Osteoblast (primary cell): ENCODE measurements at regions not wholly inside any gene's neighbourhood (a gene's known extent, or its start where the extent isn't known, plus 50 kb on each side); places are given as distances from the start of the nearest gene placed in this dataset.

Experiments
- DNase-seq: peaks from one replicate; pipeline ENCODE4 v3.0.0; 2011; ENCODE audit warnings: low spot score, mixed read lengths; ENCODE audit not compliant: insufficient read length; ENCODE audit errors: missing footprints
- H2AFZ ChIP-seq: 2 replicates; pipeline ENCODE4 v1.6.0; 2011; ENCODE audit warnings: mild to moderate bottlenecking, low read length
- H3K27ac ChIP-seq: 2 replicates; pipeline ENCODE4 v1.5.1; 2011; ENCODE audit warnings: mild to moderate bottlenecking, low read depth, low read length, moderate library complexity
- H3K27me3 ChIP-seq: 2 replicates; pipeline ENCODE4 v1.6.0; 2012; ENCODE audit warnings: mild to moderate bottlenecking, control low read depth, inconsistent platforms, low read length, moderate library complexity; ENCODE audit not compliant: insufficient read depth
- H3K36me3 ChIP-seq: 2 replicates; pipeline ENCODE4 v1.5.1; 2011; ENCODE audit warnings: mild to moderate bottlenecking, low read length, control low read depth, moderate library complexity; ENCODE audit not compliant: insufficient read depth
- H3K4me1 ChIP-seq: 2 replicates; pipeline ENCODE4 v1.5.1; 2011; ENCODE audit warnings: mild to moderate bottlenecking, low read length, control low read depth, moderate library complexity; ENCODE audit not compliant: insufficient read depth
- H3K4me2 ChIP-seq: 2 replicates; pipeline ENCODE4 v1.6.0; 2011; ENCODE audit warnings: mild to moderate bottlenecking, low read length; ENCODE audit not compliant: insufficient read depth
- H3K4me3 ChIP-seq: fragments of 200-600 bp; sonication (generic); 3 replicates; pipeline ENCODE4 v1.5.1; 2012; ENCODE audit warnings: mild to moderate bottlenecking, low read length, inconsistent platforms; ENCODE audit not compliant: insufficient read depth
- H3K79me2 ChIP-seq: 2 replicates; pipeline ENCODE4 v1.6.0; 2012; ENCODE audit warnings: mild to moderate bottlenecking, low read length, control low read depth, inconsistent platforms; ENCODE audit not compliant: insufficient read depth
- H3K9me3 ChIP-seq: 2 replicates; pipeline ENCODE4 v1.5.1; 2011; ENCODE audit warnings: low read depth, low read length, control low read depth
- H4K20me1 ChIP-seq: 2 replicates; pipeline ENCODE4 v1.6.0; 2012; ENCODE audit warnings: mild to moderate bottlenecking, low read length, control low read depth; ENCODE audit not compliant: insufficient read depth
- TF ChIP-seq, protein P1 (sequence below): IDR thresholded peaks from 2 replicates; pipeline ENCODE4 v1.5.1; 2011; ENCODE audit warnings: mild to moderate bottlenecking, low read depth, low read length, moderate library complexity; ENCODE audit errors: extremely low read depth

DNA sequence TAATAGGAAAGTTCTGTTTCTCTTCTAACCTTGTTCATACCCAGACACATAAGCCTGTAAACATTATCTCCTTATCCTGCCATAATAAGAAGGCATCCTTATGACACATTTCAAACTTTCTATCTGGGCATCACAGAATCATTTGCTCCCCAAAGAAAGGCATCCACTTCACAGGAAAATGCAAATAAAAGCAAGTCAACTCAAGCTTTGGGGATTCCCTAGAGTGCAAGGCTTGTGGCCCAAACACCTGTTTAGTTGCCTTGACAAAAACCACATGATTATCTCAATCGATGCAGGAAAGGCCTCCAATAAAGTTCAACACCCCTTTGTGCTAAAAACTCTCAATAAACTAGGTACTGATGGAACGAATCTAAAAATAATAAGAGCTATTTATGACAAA, 195.7 kb upstream of the GALNT5 start:
- Histone ChIP-seq H3K36me3 (no peaks in the 10 kb centered on the region), H3K4me3 (no peak overlapping the region), H3K4me1 (no peaks in the 10 kb centered on the region), H4K20me1 (no peaks in the 10 kb centered on the region), H3K27ac (no peak overlapping the region), H3K27me3 (no peaks in the 10 kb centered on the region), H3K9me3 (no peaks in the 10 kb centered on the region), H2AFZ (no peak overlapping the region), H3K79me2 (no peaks in the 10 kb centered on the region), H3K4me2 (no peak overlapping the region)
- DNase-seq: no peak
- TF ChIP-seq, protein P1, sequence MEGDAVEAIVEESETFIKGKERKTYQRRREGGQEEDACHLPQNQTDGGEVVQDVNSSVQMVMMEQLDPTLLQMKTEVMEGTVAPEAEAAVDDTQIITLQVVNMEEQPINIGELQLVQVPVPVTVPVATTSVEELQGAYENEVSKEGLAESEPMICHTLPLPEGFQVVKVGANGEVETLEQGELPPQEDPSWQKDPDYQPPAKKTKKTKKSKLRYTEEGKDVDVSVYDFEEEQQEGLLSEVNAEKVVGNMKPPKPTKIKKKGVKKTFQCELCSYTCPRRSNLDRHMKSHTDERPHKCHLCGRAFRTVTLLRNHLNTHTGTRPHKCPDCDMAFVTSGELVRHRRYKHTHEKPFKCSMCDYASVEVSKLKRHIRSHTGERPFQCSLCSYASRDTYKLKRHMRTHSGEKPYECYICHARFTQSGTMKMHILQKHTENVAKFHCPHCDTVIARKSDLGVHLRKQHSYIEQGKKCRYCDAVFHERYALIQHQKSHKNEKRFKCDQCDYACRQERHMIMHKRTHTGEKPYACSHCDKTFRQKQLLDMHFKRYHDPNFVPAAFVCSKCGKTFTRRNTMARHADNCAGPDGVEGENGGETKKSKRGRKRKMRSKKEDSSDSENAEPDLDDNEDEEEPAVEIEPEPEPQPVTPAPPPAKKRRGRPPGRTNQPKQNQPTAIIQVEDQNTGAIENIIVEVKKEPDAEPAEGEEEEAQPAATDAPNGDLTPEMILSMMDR: no peak

DNA sequence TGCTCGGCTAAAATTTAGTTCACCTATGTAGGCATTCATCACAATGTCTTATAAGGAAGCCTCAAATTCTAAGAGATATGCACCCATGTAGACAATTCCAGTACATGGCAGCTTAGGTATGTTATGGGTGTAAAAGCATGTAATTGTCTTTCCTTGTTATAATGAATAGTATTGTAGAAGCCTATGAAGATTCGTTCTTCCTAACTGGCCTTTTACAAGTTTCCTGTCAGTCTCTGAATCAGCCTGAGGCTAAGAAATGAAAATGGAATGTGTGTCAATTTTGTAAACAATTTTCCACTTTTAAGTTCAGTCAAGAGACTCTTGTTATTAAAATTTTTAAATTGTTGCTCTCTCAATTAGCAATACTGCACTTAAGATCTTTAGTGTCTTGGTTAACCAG, 189.9 kb upstream of the GALNT5 start:
- no peaks in the 10 kb centered on the region for H3K27me3 ChIP-seq
- H3K9me3 ChIP-seq: no peaks in the 10 kb centered on the region
- no peaks in the 10 kb centered on the region for H3K36me3 ChIP-seq
- H3K79me2 ChIP-seq: no peaks in the 10 kb centered on the region
- no peak overlapping the region for H3K4me3 ChIP-seq
- no peaks in the 10 kb centered on the region for H4K20me1 ChIP-seq
- H2AFZ ChIP-seq: peak overlapping the region; percentile 15
- peaks cover 4% of the 10 kb centered on the region for H3K4me1 ChIP-seq
- no peak overlapping the region for H3K4me2 ChIP-seq
- H3K27ac ChIP-seq: no peak overlapping the region
- no peak for DNase-seq
- TF ChIP-seq, protein P1: no peak

DNA sequence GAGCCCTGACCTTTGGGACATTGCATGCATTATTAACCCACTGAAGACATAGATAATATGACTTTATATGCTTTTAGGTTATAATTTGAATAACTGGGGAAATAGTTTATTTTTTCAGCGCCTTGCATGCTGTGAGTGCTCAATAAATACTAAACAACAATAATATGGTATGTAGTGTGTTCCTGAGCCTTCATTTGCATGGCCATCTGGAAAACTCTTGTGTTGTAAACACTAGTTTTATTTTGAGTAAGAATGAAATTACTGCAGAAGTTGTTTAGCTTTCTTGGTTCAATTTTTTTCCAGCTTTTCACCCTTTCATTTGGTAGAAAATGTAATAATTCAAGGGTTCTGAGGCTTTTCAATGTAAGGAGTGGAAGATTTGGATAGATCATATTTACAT, 189.3 kb upstream of the GALNT5 start:
- Histone ChIP-seq H3K4me1 (peaks cover 4% of the 10 kb centered on the region), H4K20me1 (no peaks in the 10 kb centered on the region), H3K4me2 (no peak overlapping the region), H3K27ac (no peak overlapping the region), H3K36me3 (no peaks in the 10 kb centered on the region), H2AFZ (no peak overlapping the region), H3K79me2 (no peaks in the 10 kb centered on the region), H3K27me3 (no peaks in the 10 kb centered on the region), H3K4me3 (no peak overlapping the region), H3K9me3 (no peaks in the 10 kb centered on the region)
- DNase-seq: no peak
- TF ChIP-seq, protein P1: no peak

DNA sequence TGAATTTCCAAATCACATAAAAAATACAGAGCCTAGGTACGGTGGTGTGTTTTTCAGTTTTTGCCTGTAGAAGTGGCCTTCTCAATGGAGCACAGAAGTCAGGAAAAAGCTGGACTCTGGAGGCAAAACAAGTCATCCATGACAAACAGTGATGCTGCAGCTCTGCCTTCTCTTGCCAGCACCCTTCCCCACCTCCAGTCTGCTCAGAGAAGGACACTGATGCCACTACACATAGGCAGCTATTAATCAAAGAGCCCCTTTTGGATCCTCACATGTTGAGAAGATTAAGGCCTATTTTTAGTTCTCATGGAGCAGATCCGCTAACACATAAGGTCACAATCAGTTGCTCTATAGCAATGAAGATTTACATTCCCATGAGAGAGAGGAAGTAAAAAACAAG, 181.6 kb upstream of the GALNT5 start:
- Histone ChIP-seq H3K4me1 (no peaks in the 10 kb centered on the region), H3K4me3 (no peak overlapping the region), H3K27ac (no peak overlapping the region), H3K36me3 (no peaks in the 10 kb centered on the region), H4K20me1 (no peaks in the 10 kb centered on the region), H3K4me2 (no peak overlapping the region), H3K9me3 (no peaks in the 10 kb centered on the region), H2AFZ (peak overlapping the region; percentile 52), H3K79me2 (no peaks in the 10 kb centered on the region), H3K27me3 (no peaks in the 10 kb centered on the region)
- TF ChIP-seq, protein P1: no peak
- DNase-seq: no peak
